ENCODE measurements at regions not wholly inside any gene's neighbourhood (a gene's known extent, or its start where the extent isn't known, plus 50 kb on each side); places are given as distances from the start of the nearest gene placed in this dataset.

GRCh38 chr3:162132981-162133380, 636.4 kb downstream of the OTOL1 start:
- H3K36me3 Mint-ChIP-seq (ENCODE audit: low read depth): no peaks in the 10 kb centered on the region
- no peak overlapping the region for H3K27ac Mint-ChIP-seq
- H3K9me3 Mint-ChIP-seq: no peaks in the 10 kb centered on the region
- H3K4me3 Mint-ChIP-seq: no peak overlapping the region
- no peaks in the 10 kb centered on the region for H3K27me3 Mint-ChIP-seq
- no peaks in the 10 kb centered on the region for H3K4me1 Mint-ChIP-seq (ENCODE audit: low read depth)

- H3K4me3 Mint-ChIP-seq: no peak overlapping the region
- no peaks in the 10 kb centered on the region for H3K9me3 Mint-ChIP-seq
- H3K36me3 Mint-ChIP-seq (ENCODE audit: low read depth): no peaks in the 10 kb centered on the region
- no peak overlapping the region for H3K27ac Mint-ChIP-seq
- H3K27me3 Mint-ChIP-seq: no peaks in the 10 kb centered on the region
- H3K4me1 Mint-ChIP-seq (ENCODE audit: low read depth): no peaks in the 10 kb centered on the region
Measured at GRCh38 chr3:162134571-162134970, 638.0 kb downstream of the OTOL1 start.

GRCh38 chr3:162136136-162136535, 639.5 kb downstream of the OTOL1 start:
- Mint-ChIP-seq H3K27me3 (no peaks in the 10 kb centered on the region), H3K4me3 (no peak overlapping the region), H3K9me3 (no peaks in the 10 kb centered on the region), H3K36me3 (ENCODE audit: low read depth) (no peaks in the 10 kb centered on the region), H3K4me1 (ENCODE audit: low read depth) (no peaks in the 10 kb centered on the region), H3K27ac (no peak overlapping the region)

GRCh38 chr3:162138509-162138908, 641.9 kb downstream of the OTOL1 start:
- H3K27ac Mint-ChIP-seq: no peak overlapping the region
- no peaks in the 10 kb centered on the region for H3K9me3 Mint-ChIP-seq
- H3K36me3 Mint-ChIP-seq (ENCODE audit: low read depth): no peaks in the 10 kb centered on the region
- no peak overlapping the region for H3K4me3 Mint-ChIP-seq
- no peaks in the 10 kb centered on the region for H3K4me1 Mint-ChIP-seq (ENCODE audit: low read depth)
- no peaks in the 10 kb centered on the region for H3K27me3 Mint-ChIP-seq

GRCh38 chr3:162139841-162140240, 643.2 kb downstream of the OTOL1 start:
- no peak overlapping the region for H3K4me3 Mint-ChIP-seq
- no peaks in the 10 kb centered on the region for H3K4me1 Mint-ChIP-seq (ENCODE audit: low read depth)
- no peak overlapping the region for H3K27ac Mint-ChIP-seq
- H3K36me3 Mint-ChIP-seq (ENCODE audit: low read depth): no peaks in the 10 kb centered on the region
- no peaks in the 10 kb centered on the region for H3K27me3 Mint-ChIP-seq
- H3K9me3 Mint-ChIP-seq: peaks cover 4% of the 10 kb centered on the region

- Mint-ChIP-seq H3K36me3 (ENCODE audit: low read depth) (no peaks in the 10 kb centered on the region), H3K4me3 (no peak overlapping the region), H3K4me1 (ENCODE audit: low read depth) (no peaks in the 10 kb centered on the region), H3K27ac (no peak overlapping the region), H3K27me3 (no peaks in the 10 kb centered on the region), H3K9me3 (peaks cover 4% of the 10 kb centered on the region)
Measured at GRCh38 chr3:162141272-162141791, 644.7 kb downstream of the OTOL1 start.

- no peaks in the 10 kb centered on the region for H3K27me3 Mint-ChIP-seq
- H3K9me3 Mint-ChIP-seq: peaks cover 4% of the 10 kb centered on the region
- no peak overlapping the region for H3K27ac Mint-ChIP-seq
- no peaks in the 10 kb centered on the region for H3K36me3 Mint-ChIP-seq (ENCODE audit: low read depth)
- H3K4me1 Mint-ChIP-seq (ENCODE audit: low read depth): no peaks in the 10 kb centered on the region
- H3K4me3 Mint-ChIP-seq: no peak overlapping the region
Measured at GRCh38 chr3:162142511-162142910, 645.9 kb downstream of the OTOL1 start.

- Mint-ChIP-seq H3K4me1 (ENCODE audit: low read depth) (no peaks in the 10 kb centered on the region), H3K27me3 (no peaks in the 10 kb centered on the region), H3K27ac (no peak overlapping the region), H3K9me3 (peaks cover 4% of the 10 kb centered on the region), H3K4me3 (no peak overlapping the region), H3K36me3 (ENCODE audit: low read depth) (no peaks in the 10 kb centered on the region)
Measured at GRCh38 chr3:162143180-162143579, 646.6 kb downstream of the OTOL1 start.

GRCh38 chr3:162147996-162148395, 651.4 kb downstream of the OTOL1 start:
- H3K27me3 Mint-ChIP-seq: no peaks in the 10 kb centered on the region
- H3K4me1 Mint-ChIP-seq (ENCODE audit: low read depth): no peaks in the 10 kb centered on the region
- H3K27ac Mint-ChIP-seq: no peak overlapping the region
- peaks cover 4% of the 10 kb centered on the region for H3K9me3 Mint-ChIP-seq
- no peak overlapping the region for H3K4me3 Mint-ChIP-seq
- no peaks in the 10 kb centered on the region for H3K36me3 Mint-ChIP-seq (ENCODE audit: low read depth)

GRCh38 chr3:162150790-162151189, 654.2 kb downstream of the OTOL1 start:
- Mint-ChIP-seq H3K36me3 (ENCODE audit: low read depth) (no peaks in the 10 kb centered on the region), H3K9me3 (no peaks in the 10 kb centered on the region), H3K4me1 (ENCODE audit: low read depth) (no peaks in the 10 kb centered on the region)

GRCh38 chr3:162152636-162153035, 656.0 kb downstream of the OTOL1 start:
- peaks cover 2% of the 10 kb centered on the region for H3K9me3 Mint-ChIP-seq
- no peaks in the 10 kb centered on the region for H3K27me3 Mint-ChIP-seq
- no peaks in the 10 kb centered on the region for H3K4me1 Mint-ChIP-seq (ENCODE audit: low read depth)
- H3K4me3 Mint-ChIP-seq: no peak overlapping the region
- H3K36me3 Mint-ChIP-seq (ENCODE audit: low read depth): no peaks in the 10 kb centered on the region
- H3K27ac Mint-ChIP-seq: no peak overlapping the region

More at GRCh38 chr3:162150790-162151189, 654.2 kb downstream of the OTOL1 start:
- H3K27ac Mint-ChIP-seq: no peak overlapping the region
- no peak overlapping the region for H3K4me3 Mint-ChIP-seq
- no peaks in the 10 kb centered on the region for H3K27me3 Mint-ChIP-seq

- H3K27ac Mint-ChIP-seq: no peak overlapping the region
- H3K9me3 Mint-ChIP-seq: peaks cover 10% of the 10 kb centered on the region
- H3K36me3 Mint-ChIP-seq (ENCODE audit: low read depth): no peaks in the 10 kb centered on the region
- H3K4me1 Mint-ChIP-seq (ENCODE audit: low read depth): no peaks in the 10 kb centered on the region
- H3K27me3 Mint-ChIP-seq: no peaks in the 10 kb centered on the region
- H3K4me3 Mint-ChIP-seq: no peak overlapping the region
Measured at GRCh38 chr3:162161595-162161994, 665.0 kb downstream of the OTOL1 start.

GRCh38 chr3:162165346-162165745, 668.7 kb downstream of the OTOL1 start:
- Mint-ChIP-seq H3K4me1 (ENCODE audit: low read depth) (no peaks in the 10 kb centered on the region), H3K9me3 (peaks cover 3% of the 10 kb centered on the region), H3K27me3 (no peaks in the 10 kb centered on the region), H3K4me3 (no peak overlapping the region), H3K27ac (no peak overlapping the region), H3K36me3 (ENCODE audit: low read depth) (no peaks in the 10 kb centered on the region)

- H3K9me3 Mint-ChIP-seq: peaks cover 3% of the 10 kb centered on the region
- H3K27me3 Mint-ChIP-seq: no peaks in the 10 kb centered on the region
- no peaks in the 10 kb centered on the region for H3K36me3 Mint-ChIP-seq (ENCODE audit: low read depth)
- no peak overlapping the region for H3K27ac Mint-ChIP-seq
- H3K4me1 Mint-ChIP-seq (ENCODE audit: low read depth): no peaks in the 10 kb centered on the region
- no peak overlapping the region for H3K4me3 Mint-ChIP-seq
Measured at GRCh38 chr3:162166543-162166942, 669.9 kb downstream of the OTOL1 start.

GRCh38 chr3:162168715-162169114, 672.1 kb downstream of the OTOL1 start:
- Mint-ChIP-seq H3K36me3 (ENCODE audit: low read depth) (no peaks in the 10 kb centered on the region), H3K9me3 (peaks cover 10% of the 10 kb centered on the region), H3K27me3 (no peaks in the 10 kb centered on the region), H3K4me3 (no peak overlapping the region), H3K27ac (no peak overlapping the region), H3K4me1 (ENCODE audit: low read depth) (no peaks in the 10 kb centered on the region)

- no peak overlapping the region for H3K4me3 Mint-ChIP-seq
- H3K9me3 Mint-ChIP-seq: peaks cover 10% of the 10 kb centered on the region
- no peaks in the 10 kb centered on the region for H3K4me1 Mint-ChIP-seq (ENCODE audit: low read depth)
- no peaks in the 10 kb centered on the region for H3K27me3 Mint-ChIP-seq
- no peak overlapping the region for H3K27ac Mint-ChIP-seq
- no peaks in the 10 kb centered on the region for H3K36me3 Mint-ChIP-seq (ENCODE audit: low read depth)
Measured at GRCh38 chr3:162170581-162170980, 674.0 kb downstream of the OTOL1 start.
